GM21390 (cell line): ENCODE measurements at regions not wholly inside any gene's neighbourhood (a gene's known extent, or its start where the extent isn't known, plus 50 kb on each side); places are given as distances from the start of the nearest gene placed in this dataset.
"Not testable (repeated sequence)": the region's sequence is repeated elsewhere in the genome, so short reads cannot be mapped to it uniquely, and the experiment has no call there.

Experiments used
- ATAC-seq: cut with Tn5 transposase; IDR thresholded peaks from one replicate; pipeline ENCODE4 v1.9.1; 2021; ENCODE audit not compliant: unreplicated experiment

DNA sequence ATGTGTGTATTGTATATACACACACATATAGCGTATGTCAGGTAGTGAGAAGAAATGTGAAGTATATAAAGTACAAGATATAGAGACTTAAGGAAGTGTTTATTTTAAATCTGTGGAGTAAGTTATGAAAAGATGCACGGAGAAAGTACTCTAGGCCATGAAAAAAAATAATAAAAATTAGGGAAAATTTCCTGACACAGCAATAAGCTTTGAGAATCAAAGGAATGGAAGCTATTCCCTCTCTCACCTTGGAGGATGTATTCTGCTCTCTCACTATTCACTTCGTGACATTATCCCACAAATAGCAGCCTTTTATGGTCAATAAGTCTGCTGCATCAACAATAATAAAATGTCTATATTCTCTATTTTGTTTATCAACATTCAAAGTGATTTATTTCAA lies 700.4 kb upstream of the RGS18 start:
- ATAC-seq = no peak

DNA sequence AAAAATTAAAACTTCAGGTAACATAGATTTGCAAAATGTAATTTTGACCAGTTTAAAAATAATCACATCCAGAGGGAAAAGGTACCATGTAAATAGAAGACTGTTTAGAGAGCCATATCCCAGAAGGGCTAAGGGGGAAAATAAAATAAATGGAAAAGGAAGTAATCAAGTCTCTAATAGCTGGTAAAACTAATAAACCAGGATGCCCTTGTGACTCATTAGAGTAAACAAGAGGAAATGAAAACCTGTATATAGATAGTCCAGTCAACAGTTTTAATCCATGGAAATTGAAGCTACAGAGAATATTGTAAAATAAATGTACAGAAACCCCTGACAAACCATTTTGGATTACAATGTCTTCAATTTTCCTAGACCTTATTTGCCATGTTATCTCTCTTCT lies 698.0 kb upstream of the RGS18 start:
- no peak for ATAC-seq

DNA sequence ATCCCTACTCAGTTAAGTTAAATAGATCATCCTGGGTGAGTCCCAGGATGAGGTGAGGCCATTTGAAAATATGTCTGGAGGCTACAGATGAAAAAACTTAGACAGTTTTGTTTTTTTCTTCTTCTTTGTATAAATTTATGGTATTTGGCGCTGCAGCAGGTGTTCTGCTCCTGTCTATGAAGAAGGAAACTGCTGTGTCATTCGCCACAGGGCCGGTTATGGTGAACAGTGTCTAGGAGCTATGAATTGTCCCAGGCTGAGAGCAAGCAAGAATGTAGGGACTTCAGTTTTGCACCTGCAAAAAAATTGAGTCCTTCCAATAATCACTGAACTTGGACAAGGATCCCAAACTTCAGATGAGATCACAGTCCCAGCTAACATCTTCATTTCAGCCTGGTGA lies 674.3 kb upstream of the RGS18 start:
- ATAC-seq = no peak

DNA sequence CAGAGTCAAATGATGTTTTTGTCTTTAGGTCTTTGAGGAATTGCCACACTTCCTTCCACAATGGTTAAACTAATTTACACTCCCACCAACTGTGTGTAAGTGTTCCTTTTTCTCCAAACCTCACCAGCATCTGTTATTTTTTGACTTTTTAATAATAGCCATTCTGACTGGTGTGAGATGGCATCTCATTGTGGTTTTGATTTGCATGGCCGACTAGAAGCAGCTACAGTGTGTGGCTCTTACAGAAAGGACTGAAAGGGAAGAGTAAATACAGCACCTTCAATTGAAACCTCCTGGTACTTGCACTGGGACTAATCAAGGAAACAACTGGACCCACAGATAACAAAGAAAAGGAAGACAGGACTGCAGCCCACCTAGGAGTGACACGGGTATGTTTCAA lies 668.0 kb upstream of the RGS18 start:
- no peak for ATAC-seq

DNA sequence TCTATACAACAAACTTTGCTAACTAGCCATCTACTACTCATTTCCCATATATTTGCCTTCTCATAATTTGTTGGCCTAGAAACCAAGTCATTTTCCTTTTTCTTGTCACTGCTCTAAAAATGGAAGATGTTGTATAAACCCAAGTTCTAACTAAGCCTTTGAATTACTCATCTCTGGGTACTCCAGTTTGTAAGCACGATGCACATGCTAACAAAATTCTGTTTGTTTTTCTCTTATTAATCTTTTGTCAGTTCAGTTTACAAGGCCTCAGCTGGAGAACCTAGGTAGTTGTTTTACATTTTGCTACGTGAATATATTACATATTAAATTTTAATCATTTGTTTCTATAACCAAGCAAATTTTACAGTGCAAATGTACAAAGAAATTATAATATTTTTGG lies 663.2 kb upstream of the RGS18 start:
- no peak for ATAC-seq

DNA sequence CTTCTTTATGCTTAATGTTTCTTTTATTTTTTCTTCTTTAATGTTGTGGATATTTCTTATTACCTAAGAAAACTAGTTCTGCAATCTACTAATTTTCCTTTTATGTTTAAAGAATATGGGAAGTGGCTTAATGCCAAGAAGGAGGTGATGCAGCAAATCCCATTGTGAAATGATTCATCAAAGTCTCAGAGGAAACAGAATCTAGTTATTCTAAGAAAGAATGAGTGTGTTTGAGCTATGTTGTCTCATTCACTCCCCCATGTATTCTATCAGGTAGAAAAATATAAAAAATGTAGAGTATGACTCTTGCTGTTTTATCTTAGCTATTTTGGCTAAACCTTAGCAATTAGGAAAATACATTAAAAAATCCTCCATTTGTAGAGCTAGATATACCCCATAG lies 659.9 kb upstream of the RGS18 start:
- ATAC-seq = no peak

DNA sequence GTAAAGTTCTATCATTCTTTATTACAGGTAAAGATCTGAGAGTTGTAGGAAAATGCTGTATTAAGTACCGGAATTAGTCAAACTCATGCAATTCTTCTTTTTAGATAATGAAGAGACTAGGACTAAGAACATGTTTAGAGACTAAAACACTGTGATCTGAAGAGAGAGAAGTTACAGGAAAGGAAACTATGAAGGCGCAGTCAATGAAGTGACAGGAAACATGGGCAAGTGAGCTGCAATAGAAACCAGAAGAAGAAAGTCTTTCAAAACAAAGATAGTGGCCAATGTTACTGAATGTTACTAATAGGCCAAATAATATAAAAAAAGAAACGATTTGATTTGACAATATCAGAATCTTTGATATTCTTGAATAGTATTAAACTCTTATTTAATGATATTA lies 659.4 kb upstream of the RGS18 start:
- ATAC-seq = no peak

DNA sequence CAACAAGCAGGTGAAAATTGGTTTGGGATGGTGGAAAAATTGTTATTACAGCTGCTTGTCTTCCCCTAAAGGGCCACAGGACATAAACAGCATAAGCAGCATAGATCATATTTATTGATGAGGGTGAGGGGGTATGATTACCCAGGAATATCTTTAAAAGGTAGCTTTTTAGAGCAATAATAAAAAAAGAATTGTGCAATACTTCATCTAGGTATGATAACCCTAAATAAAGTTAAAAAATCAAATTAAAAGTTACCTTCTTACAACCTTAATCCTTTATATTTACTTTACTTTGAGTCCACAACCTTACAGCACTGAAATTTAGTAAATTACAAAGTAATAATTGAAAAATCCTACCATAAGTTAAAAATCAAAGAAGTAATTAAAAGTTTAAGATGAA lies 653.3 kb upstream of the RGS18 start:
- ATAC-seq = no peak

DNA sequence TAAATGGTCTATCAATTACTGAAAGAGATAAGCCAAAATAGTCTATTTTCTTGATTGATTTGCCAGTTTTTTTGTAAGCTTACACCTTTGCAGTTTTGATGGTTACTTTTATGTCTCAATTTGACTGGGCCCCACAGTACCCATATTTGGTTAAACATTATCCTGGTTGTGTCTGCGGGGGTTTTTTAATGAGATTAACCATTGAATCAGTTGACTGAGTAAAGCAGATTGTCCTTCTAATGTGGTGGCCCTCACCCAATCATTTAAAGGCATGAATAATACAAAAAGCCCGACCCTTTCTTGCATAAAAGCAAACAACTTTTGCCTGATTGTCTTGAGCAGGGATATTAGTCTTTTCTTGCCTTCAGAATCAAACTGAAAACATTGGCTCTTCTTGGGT lies 650.0 kb upstream of the RGS18 start:
- no peak for ATAC-seq

DNA sequence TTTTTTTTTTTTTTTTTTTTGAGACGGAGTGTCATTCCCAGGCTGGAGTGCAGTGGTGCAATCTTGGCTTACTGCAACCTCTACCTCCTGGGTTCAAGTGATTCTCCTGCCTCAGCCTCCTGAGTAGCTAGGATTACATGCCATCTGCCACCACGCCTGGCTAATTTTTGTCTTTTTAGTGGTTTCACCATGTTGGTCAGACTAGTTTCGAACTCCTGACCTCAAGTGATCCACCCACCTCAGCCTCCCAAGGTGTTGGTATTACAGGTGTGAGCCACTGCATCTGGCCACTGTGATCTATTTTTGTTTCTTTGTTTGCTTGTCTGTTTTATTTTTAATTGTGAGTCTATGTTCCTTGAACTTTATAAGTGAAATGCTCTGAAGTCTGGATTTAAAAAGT lies 646.8 kb upstream of the RGS18 start:
- not testable (repeated sequence) for ATAC-seq

DNA sequence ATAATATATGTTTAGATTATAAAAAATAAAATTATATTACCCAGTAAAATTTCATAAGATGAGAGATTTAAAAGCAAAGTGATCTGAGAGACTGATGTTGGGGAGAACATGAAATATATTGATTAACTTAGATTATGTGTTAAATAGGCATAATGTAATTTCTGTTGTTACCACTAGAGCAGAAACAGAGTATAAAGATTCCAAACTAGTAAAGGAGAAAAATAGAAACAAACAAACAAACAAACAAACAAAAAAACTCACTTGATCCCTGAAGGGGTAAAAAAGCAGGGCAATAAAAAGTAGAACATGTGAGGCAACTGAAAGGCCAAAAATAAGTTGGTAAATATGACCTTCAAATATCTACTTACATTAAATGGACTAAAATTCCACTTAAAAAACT lies 640.4 kb upstream of the RGS18 start:
- no peak for ATAC-seq

DNA sequence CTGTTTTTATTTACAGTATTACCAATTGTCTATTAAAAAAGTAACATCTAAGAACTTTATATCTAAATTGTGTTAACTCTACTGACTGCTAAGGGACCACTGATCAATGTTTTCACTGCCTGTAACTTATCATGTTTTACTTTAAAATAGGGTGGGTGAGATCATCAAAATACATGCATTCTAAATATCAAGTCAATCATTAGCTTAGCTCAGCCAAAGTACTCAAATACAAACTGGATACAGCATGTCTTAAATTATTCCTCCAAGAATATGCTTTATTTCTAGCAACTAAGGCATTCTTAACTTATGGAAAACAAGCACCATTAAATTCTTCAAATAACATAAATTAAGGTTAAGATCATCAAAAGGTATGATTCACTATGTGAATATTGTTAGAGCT lies 638.7 kb upstream of the RGS18 start:
- ATAC-seq = no peak

DNA sequence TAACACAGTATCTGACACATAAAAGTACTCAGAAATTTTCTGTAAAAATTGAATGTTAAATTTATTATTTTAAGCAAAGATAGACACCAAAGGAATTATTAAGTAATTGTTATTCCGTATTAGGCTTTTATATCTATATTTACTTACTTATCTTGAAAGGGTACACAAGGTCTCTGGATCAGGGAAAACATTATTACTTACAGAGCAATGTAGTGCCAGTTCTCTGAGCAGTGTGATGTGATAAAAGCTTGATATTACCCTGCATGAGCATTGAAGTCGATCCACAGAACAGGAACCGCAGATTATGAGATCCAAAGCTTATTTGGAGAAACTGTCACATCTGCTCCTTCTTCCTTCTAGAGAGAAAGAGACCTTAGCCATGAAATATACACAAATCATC lies 637.9 kb upstream of the RGS18 start:
- no peak for ATAC-seq

DNA sequence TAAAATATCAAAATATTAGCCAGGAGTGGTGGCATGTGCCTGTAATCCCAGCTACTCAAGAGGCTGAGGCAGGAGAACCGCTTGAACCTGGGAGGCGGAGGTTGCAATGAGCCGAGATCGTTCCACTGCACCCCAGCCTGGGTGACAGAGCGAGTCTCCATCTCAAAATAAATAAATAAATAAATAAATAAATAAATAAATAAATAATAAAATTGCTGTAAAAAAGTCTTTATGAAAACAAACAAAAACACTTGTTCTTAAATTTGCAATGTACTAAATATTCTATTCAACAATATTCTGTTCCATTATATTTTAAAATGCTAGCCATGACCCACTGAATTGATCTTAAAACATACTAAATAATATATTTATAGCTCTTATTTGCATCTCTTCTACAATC lies 632.3 kb upstream of the RGS18 start:
- not testable (repeated sequence) for ATAC-seq

DNA sequence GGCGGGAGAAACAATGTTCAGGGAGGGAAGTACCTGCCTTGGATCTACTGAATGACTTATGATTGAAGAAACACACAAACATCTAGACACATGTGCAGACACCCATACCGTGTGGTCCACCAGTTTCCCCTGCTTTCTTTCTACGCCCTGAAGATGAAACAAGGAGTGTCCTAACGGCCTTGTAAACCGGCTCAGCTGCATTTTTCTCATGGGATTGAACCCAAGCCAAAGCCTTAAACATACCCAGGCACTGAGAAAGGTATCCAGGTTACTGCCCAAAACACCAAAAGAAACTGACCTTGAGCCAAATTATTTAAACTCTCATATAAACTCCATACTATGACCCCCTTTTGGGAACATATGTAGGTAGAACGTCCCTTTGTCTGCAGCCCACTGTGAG lies 630.0 kb upstream of the RGS18 start:
- ATAC-seq = no peak

DNA sequence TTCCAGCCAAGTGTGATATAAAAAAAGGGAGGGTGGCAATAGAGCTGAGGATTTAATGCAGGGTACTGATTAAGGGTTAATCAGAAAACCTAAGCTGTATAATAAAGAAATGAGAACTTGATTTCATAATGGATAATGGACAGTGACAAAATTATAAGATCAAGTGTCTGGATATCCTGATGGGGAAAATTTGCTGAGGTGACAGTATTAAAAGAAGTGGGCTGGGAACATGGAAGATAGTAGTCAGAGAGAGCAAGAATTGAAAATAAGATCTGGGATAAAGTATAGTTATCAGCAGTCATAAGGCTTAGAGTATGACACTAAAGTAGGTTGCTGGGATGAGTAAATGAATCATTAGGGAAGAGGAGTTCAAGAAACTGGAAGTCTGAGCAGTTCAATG lies 627.3 kb upstream of the RGS18 start:
- ATAC-seq = no peak

DNA sequence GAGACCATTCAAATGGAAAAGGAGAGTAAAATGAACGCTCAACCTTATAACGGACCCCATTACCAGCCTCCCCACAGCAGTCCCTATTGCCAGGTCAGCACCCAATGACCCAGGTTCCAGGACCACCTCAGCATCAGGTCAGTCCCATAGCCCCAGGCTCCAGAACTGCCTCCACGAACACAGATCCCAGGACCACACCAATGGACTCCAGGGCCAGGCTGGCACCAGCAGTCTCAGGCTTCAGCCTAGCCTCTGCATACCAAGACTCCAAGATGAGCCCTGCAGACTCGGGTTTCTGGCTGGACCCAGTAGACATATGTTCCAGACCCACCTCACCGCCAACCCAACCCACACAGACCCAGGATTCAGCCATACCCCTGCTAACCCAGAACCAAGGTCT lies 625.0 kb upstream of the RGS18 start:
- no peak for ATAC-seq

DNA sequence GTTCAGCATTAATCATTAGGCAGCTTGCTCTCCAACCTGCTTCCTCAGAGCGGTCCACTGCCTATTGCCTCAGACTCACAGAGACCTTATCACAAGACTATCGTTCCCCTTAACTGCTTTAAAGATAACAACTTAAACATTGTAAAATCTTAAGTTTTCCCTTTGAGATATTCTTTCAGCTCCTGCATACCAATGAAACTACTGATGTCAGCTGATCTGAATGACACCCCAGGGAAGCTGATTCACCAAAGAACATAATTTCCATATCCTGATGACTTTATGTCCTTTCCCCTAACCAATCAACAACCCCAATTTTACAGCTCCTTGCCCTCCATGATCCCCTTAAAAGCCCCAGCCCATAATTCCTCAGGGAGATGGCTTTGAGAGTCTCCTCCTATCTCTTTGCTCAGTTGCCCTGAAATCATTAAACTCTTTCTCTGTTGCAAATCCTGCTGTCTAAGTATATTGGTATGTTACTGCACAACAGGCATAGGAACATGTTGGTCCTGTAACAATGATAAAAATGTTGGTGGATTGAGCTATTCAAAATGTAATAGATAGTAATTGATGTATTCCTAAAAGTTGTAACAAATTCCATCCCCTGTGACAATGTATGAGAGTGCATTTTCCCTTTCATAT lies 621.4 kb upstream of the RGS18 start:
- ATAC-seq = no peak

DNA sequence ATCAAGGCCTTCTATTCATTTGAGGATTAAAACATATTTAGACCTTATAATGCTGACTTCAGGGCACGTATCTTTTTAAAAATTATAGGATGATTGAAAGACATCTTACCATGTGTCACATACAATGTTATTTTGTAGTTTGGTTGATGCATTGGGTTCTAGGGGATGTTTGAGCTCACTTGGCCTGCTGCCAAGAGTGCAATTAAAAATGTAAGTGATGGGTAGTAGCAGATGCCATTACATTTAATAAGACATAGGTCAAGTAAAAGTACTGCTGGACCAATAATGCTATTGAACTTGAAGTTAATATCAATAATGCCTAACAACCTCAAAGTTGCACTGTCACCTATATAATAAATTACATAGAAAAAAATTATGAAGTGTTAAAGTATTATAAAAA lies 616.5 kb upstream of the RGS18 start:
- ATAC-seq = no peak

DNA sequence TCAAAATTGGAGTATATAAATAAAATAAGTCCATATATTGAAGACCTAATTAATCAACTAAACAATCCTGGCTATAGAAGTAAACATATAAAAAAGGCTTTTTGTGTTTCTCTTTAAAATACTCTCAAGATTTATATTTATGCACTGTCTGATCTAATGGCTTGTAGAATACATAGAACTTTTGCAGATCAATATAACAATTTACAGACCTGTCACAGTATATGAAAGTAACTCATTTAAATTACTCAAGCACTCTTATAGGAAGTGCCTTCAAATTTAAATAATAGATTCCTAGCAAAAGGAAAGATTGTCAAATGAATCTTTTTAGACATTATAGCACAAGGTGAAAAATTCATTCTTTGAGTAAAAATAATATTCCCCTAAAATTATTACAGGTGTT lies 615.8 kb upstream of the RGS18 start:
- ATAC-seq = no peak

DNA sequence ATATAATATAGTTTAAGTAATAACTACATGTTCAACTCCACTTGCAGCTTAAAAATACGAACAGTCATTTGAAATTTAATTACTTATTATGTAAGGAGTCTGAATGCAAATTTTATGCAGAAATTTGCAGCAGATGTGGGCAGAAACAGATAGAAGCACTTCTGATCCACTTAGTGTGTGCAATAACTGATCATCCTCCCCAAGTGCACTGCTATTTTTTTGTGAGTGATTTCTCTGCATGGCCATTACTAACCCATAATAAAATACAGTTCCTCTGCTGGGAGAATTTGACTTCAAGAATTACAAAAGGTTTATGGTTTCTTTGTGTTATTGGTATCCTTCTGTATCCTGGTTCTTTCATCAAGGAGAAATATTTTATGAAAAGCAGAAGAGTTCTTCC lies 611.5 kb upstream of the RGS18 start:
- ATAC-seq = no peak

DNA sequence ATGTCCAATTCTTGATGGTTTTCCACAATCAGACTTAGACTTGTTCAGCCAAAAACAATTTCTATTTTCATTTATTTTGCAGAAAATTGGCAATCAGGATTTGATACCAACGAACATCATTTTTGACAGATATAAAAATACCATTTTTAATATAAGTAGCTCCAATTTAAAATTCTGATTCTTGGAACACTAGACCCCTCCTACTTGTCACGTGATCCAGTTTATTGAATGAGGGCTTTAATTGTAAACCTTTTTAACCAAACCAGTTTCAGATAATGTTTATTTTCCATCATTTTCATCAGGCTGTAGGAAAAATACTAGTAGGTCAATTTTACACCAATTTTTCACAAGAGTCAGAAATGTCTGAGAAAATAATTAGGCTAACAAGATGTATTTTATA lies 607.2 kb upstream of the RGS18 start:
- ATAC-seq = no peak

DNA sequence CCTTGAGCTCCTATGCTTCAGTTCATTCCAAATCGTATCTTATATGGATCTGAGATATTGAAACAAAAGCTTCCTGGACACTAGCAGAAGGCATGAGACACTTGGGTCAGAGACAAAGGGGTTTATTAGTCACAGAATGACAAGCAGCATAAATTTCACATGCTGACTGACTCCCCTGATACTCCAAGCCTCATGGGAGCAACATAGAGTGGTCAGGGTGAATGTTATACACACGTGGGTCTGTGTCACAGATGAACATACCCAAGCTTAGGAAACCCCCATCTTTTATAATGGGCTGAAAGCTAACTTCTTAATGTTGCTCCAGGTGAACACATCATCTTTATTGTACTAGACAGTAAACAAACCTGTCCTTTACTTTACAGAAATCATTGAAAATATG lies 599.9 kb upstream of the RGS18 start:
- no peak for ATAC-seq

DNA sequence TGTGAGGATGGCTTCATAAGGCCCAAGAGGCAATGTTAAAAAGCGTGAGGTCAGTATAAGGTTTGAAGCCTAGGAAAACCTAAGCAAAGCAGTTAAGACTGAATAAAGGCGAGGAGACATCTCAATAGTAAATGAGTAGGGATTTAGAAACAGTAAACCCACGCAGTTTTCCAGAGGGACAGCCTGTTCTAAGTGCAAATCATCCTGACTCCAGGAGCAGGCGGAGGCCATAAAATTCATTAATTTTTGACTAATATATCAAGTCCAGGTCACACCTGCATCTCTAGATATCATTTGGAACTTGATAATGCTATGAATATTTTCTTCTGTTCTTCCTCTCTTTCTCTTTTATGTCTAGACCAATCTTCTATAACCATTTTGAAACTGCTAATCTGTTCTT lies 597.0 kb upstream of the RGS18 start:
- ATAC-seq = no peak
